ENCODE measurements at regions not wholly inside any gene's neighbourhood (a gene's known extent, or its start where the extent isn't known, plus 50 kb on each side); places are given as distances from the start of the nearest gene placed in this dataset.

GRCh38 chrX:16488959-16489358 is 161.0 kb upstream of the S100G start:
- DNase-seq (ENCODE audit: low read depth in 6 of 9, low spot score in 9 of 9), result no peak
- Histone ChIP-seq H3K27me3 (ENCODE audit: control insufficient read depth in 2 of 2, insufficient read depth in 1 of 2, low read length in 1 of 2) (no peaks in the 10 kb centered on the region), H3K4me1 (ENCODE audit: control insufficient read depth in 2 of 2, insufficient read depth in 2 of 2, low read length in 2 of 2) (no peaks in the 10 kb centered on the region), H3K9me3 (ENCODE audit: control insufficient read depth in 2 of 2, insufficient read depth in 1 of 2, low read length in 1 of 2) (no peaks in the 10 kb centered on the region), H3K27ac (ENCODE audit: low read depth in 1 of 2, low read length in 1 of 2) (no peak overlapping the region), H3K4me3 (ENCODE audit: low read length in 2 of 2) (no peak overlapping the region), H3K36me3 (ENCODE audit: control insufficient read depth in 2 of 2, insufficient read depth in 2 of 2, low read length in 1 of 2) (no peaks in the 10 kb centered on the region)
- 95% methylated on average over 3 of the region's 3 CpGs for WGBS

GRCh38 chrX:16491461-16491860 is 158.5 kb upstream of the S100G start:
- no peak overlapping the region for H3K4me3 ChIP-seq (ENCODE audit: low read length in 2 of 2)
- H3K9me3 ChIP-seq (ENCODE audit: control insufficient read depth in 2 of 2, insufficient read depth in 1 of 2, low read length in 1 of 2), result no peaks in the 10 kb centered on the region
- H3K36me3 ChIP-seq (ENCODE audit: control insufficient read depth in 2 of 2, insufficient read depth in 2 of 2, low read length in 1 of 2), result no peaks in the 10 kb centered on the region
- 97% methylated on average over 1 of the region's 1 CpG for WGBS
- H3K27ac ChIP-seq (ENCODE audit: low read depth in 1 of 2, low read length in 1 of 2), result no peak overlapping the region
- H3K27me3 ChIP-seq (ENCODE audit: control insufficient read depth in 2 of 2, insufficient read depth in 1 of 2, low read length in 1 of 2), result no peaks in the 10 kb centered on the region
- no peaks in the 10 kb centered on the region for H3K4me1 ChIP-seq (ENCODE audit: control insufficient read depth in 2 of 2, insufficient read depth in 2 of 2, low read length in 2 of 2)
- no peak for DNase-seq (ENCODE audit: low read depth in 6 of 9, low spot score in 9 of 9)

GRCh38 chrX:16496175-16496574 is 153.8 kb upstream of the S100G start:
- Histone ChIP-seq H3K27me3 (ENCODE audit: control insufficient read depth in 2 of 2, insufficient read depth in 1 of 2, low read length in 1 of 2) (no peaks in the 10 kb centered on the region), H3K27ac (ENCODE audit: low read depth in 1 of 2, low read length in 1 of 2) (no peak overlapping the region), H3K4me3 (ENCODE audit: low read length in 2 of 2) (no peak overlapping the region), H3K36me3 (ENCODE audit: control insufficient read depth in 2 of 2, insufficient read depth in 2 of 2, low read length in 1 of 2) (no peaks in the 10 kb centered on the region), H3K4me1 (ENCODE audit: control insufficient read depth in 2 of 2, insufficient read depth in 2 of 2, low read length in 2 of 2) (no peaks in the 10 kb centered on the region), H3K9me3 (ENCODE audit: control insufficient read depth in 2 of 2, insufficient read depth in 1 of 2, low read length in 1 of 2) (no peaks in the 10 kb centered on the region)
- WGBS, result 89% methylated on average over 3 of the region's 3 CpGs
- no peak for DNase-seq (ENCODE audit: low read depth in 6 of 9, low spot score in 9 of 9)

GRCh38 chrX:16511796-16512776 is 137.9 kb upstream of the S100G start:
- Histone ChIP-seq H3K4me1 (ENCODE audit: control insufficient read depth in 2 of 2, insufficient read depth in 2 of 2, low read length in 2 of 2) (no peaks in the 10 kb centered on the region), H3K27me3 (ENCODE audit: control insufficient read depth in 2 of 2, insufficient read depth in 1 of 2, low read length in 1 of 2) (no peaks in the 10 kb centered on the region), H3K4me3 (ENCODE audit: low read length in 2 of 2) (no peak overlapping the region), H3K27ac (ENCODE audit: low read depth in 1 of 2, low read length in 1 of 2) (no peak overlapping the region), H3K36me3 (ENCODE audit: control insufficient read depth in 2 of 2, insufficient read depth in 2 of 2, low read length in 1 of 2) (no peaks in the 10 kb centered on the region), H3K9me3 (ENCODE audit: control insufficient read depth in 2 of 2, insufficient read depth in 1 of 2, low read length in 1 of 2) (no peaks in the 10 kb centered on the region)
- 96% methylated on average over 11 of the region's 11 CpGs for WGBS
- DNase-seq (ENCODE audit: low read depth in 6 of 9, low spot score in 9 of 9), result no peak

- H3K27me3 ChIP-seq (ENCODE audit: control insufficient read depth in 2 of 2, insufficient read depth in 1 of 2, low read length in 1 of 2), result no peaks in the 10 kb centered on the region
- no peak overlapping the region for H3K4me3 ChIP-seq (ENCODE audit: low read length in 2 of 2)
- H3K27ac ChIP-seq (ENCODE audit: low read depth in 1 of 2, low read length in 1 of 2), result no peak overlapping the region
- H3K9me3 ChIP-seq (ENCODE audit: control insufficient read depth in 2 of 2, insufficient read depth in 1 of 2, low read length in 1 of 2), result no peaks in the 10 kb centered on the region
- no peaks in the 10 kb centered on the region for H3K36me3 ChIP-seq (ENCODE audit: control insufficient read depth in 2 of 2, insufficient read depth in 2 of 2, low read length in 1 of 2)
- DNase-seq (ENCODE audit: low read depth in 6 of 9, low spot score in 9 of 9), result no peak
- no peaks in the 10 kb centered on the region for H3K4me1 ChIP-seq (ENCODE audit: control insufficient read depth in 2 of 2, insufficient read depth in 2 of 2, low read length in 2 of 2)
- WGBS, result 96% methylated on average over 3 of the region's 3 CpGs
These were observed 133.6 kb upstream of the S100G start for GRCh38 chrX:16516232-16516876.

GRCh38 chrX:16517039-16517605 is 132.8 kb upstream of the S100G start:
- H3K9me3 ChIP-seq (ENCODE audit: control insufficient read depth in 2 of 2, insufficient read depth in 1 of 2, low read length in 1 of 2), result no peaks in the 10 kb centered on the region
- H3K27ac ChIP-seq (ENCODE audit: low read depth in 1 of 2, low read length in 1 of 2), result no peak overlapping the region
- no peaks in the 10 kb centered on the region for H3K4me1 ChIP-seq (ENCODE audit: control insufficient read depth in 2 of 2, insufficient read depth in 2 of 2, low read length in 2 of 2)
- H3K4me3 ChIP-seq (ENCODE audit: low read length in 2 of 2), result no peak overlapping the region
- 94% methylated on average over 2 of the region's 2 CpGs for WGBS
- H3K27me3 ChIP-seq (ENCODE audit: control insufficient read depth in 2 of 2, insufficient read depth in 1 of 2, low read length in 1 of 2), result no peaks in the 10 kb centered on the region
- DNase-seq (ENCODE audit: low read depth in 6 of 9, low spot score in 9 of 9), result no peak
- H3K36me3 ChIP-seq (ENCODE audit: control insufficient read depth in 2 of 2, insufficient read depth in 2 of 2, low read length in 1 of 2), result no peaks in the 10 kb centered on the region

GRCh38 chrX:16518131-16518530 is 131.8 kb upstream of the S100G start:
- Histone ChIP-seq H3K27me3 (ENCODE audit: control insufficient read depth in 2 of 2, insufficient read depth in 1 of 2, low read length in 1 of 2) (no peaks in the 10 kb centered on the region), H3K4me1 (ENCODE audit: control insufficient read depth in 2 of 2, insufficient read depth in 2 of 2, low read length in 2 of 2) (no peaks in the 10 kb centered on the region), H3K4me3 (ENCODE audit: low read length in 2 of 2) (no peak overlapping the region), H3K27ac (ENCODE audit: low read depth in 1 of 2, low read length in 1 of 2) (no peak overlapping the region), H3K36me3 (ENCODE audit: control insufficient read depth in 2 of 2, insufficient read depth in 2 of 2, low read length in 1 of 2) (no peaks in the 10 kb centered on the region), H3K9me3 (ENCODE audit: control insufficient read depth in 2 of 2, insufficient read depth in 1 of 2, low read length in 1 of 2) (no peaks in the 10 kb centered on the region)
- no peak for DNase-seq (ENCODE audit: low read depth in 6 of 9, low spot score in 9 of 9)
- 97% methylated on average over 3 of the region's 3 CpGs for WGBS

- peaks cover 0 to 7% of the 10 kb centered on the region in 2 donors for H3K9me3 ChIP-seq (ENCODE audit: control insufficient read depth in 2 of 2, insufficient read depth in 1 of 2, low read length in 1 of 2)
- WGBS, result 3% methylated on average over 1 of the region's 1 CpG
- no peak overlapping the region for H3K27ac ChIP-seq (ENCODE audit: low read depth in 1 of 2, low read length in 1 of 2)
- no peak overlapping the region for H3K4me3 ChIP-seq (ENCODE audit: low read length in 2 of 2)
- no peaks in the 10 kb centered on the region for H3K36me3 ChIP-seq (ENCODE audit: control insufficient read depth in 2 of 2, insufficient read depth in 2 of 2, low read length in 1 of 2)
- H3K4me1 ChIP-seq (ENCODE audit: control insufficient read depth in 2 of 2, insufficient read depth in 2 of 2, low read length in 2 of 2), result no peaks in the 10 kb centered on the region
- no peaks in the 10 kb centered on the region for H3K27me3 ChIP-seq (ENCODE audit: control insufficient read depth in 2 of 2, insufficient read depth in 1 of 2, low read length in 1 of 2)
- no peak for DNase-seq (ENCODE audit: low read depth in 6 of 9, low spot score in 9 of 9)
These were observed 125.6 kb upstream of the S100G start for GRCh38 chrX:16524316-16524715.

GRCh38 chrX:16526003-16526402 is 124.0 kb upstream of the S100G start:
- 94% methylated on average over 2 of the region's 2 CpGs for WGBS

More at GRCh38 chrX:16526003-16526402, 124.0 kb upstream of the S100G start:
- no peaks in the 10 kb centered on the region for H3K27me3 ChIP-seq (ENCODE audit: control insufficient read depth in 2 of 2, insufficient read depth in 1 of 2, low read length in 1 of 2)
- no peaks in the 10 kb centered on the region for H3K36me3 ChIP-seq (ENCODE audit: control insufficient read depth in 2 of 2, insufficient read depth in 2 of 2, low read length in 1 of 2)
- DNase-seq (ENCODE audit: low read depth in 6 of 9, low spot score in 9 of 9), result no peak
- peaks cover 0 to 7% of the 10 kb centered on the region in 2 donors for H3K9me3 ChIP-seq (ENCODE audit: control insufficient read depth in 2 of 2, insufficient read depth in 1 of 2, low read length in 1 of 2)
- no peak overlapping the region for H3K4me3 ChIP-seq (ENCODE audit: low read length in 2 of 2)
- H3K27ac ChIP-seq (ENCODE audit: low read depth in 1 of 2, low read length in 1 of 2), result no peak overlapping the region
- no peaks in the 10 kb centered on the region for H3K4me1 ChIP-seq (ENCODE audit: control insufficient read depth in 2 of 2, insufficient read depth in 2 of 2, low read length in 2 of 2)
